ENCODE measurements at regions not wholly inside any gene's neighbourhood (a gene's known extent, or its start where the extent isn't known, plus 50 kb on each side); places are given as distances from the start of the nearest gene placed in this dataset.

DNA sequence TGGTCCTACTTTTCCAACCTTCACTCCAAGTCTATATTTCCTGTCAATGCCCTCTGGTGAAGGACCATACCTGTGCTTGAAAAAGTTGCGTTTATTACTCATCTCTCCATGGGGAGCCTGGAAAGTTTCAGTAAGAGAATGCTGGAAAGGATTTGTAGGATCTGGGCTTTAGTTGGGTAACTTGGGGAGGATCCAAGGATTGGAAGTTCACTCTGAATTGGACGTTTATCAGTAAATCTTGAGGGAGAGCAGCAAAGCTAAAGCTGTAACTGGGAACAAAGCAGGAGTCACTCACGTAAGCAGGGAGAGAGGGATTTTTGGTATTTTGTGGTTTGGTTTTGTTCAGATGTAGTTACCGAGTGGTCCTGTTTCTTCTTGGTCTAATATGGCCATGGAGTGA is 51.4 kb upstream of the NPVF start:
- peaks cover 4% of the 10 kb centered on the region for H3K4me1 Mint-ChIP-seq
- H3K36me3 Mint-ChIP-seq: no peaks in the 10 kb centered on the region
- no peak overlapping the region for H3K4me3 Mint-ChIP-seq
- POLR2A ChIA-PET: no interaction called here
- DNase-seq (no peak), ATAC-seq (ENCODE audit: low read depth) (no peak)
- H3K9me3 Mint-ChIP-seq: no peaks in the 10 kb centered on the region
- peaks cover 29% of the 10 kb centered on the region for H3K27me3 Mint-ChIP-seq
- H3K27ac Mint-ChIP-seq: no peak overlapping the region

DNA sequence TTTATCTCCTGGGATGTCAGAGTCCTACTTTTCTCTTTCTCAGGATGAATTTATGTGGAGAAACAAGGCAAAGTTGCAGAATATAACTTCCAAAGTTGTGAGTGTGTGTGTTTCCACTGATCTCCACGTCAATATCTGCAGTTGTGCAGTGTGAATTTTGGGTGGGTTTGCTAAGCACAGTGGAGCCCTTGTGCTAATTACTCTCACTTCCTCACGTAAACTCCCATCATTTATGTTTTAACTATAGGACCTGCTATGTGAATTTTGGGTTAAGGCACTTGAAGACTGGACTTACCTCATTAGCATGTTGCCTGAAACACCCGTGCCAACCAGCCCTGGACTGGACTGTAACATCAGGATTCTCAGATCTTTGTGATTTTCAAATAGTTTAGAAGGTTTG is 51.9 kb upstream of the NPVF start:
- POLR2A ChIA-PET: no interaction called here
- Mint-ChIP-seq H3K4me1 (peaks cover 4% of the 10 kb centered on the region), H3K9me3 (no peaks in the 10 kb centered on the region), H3K4me3 (no peak overlapping the region), H3K27me3 (peaks cover 26% of the 10 kb centered on the region), H3K36me3 (no peaks in the 10 kb centered on the region), H3K27ac (no peak overlapping the region)
- no peak for ATAC-seq (ENCODE audit: low read depth)
- DNase-seq: no peak

- POLR2A ChIA-PET: no interaction called here
- ATAC-seq (ENCODE audit: low read depth): no peak
- Mint-ChIP-seq H3K27me3 (peaks cover 29% of the 10 kb centered on the region), H3K9me3 (no peaks in the 10 kb centered on the region), H3K4me1 (peaks cover 4% of the 10 kb centered on the region), H3K4me3 (no peak overlapping the region), H3K27ac (no peak overlapping the region), H3K36me3 (no peaks in the 10 kb centered on the region)
- no peak for DNase-seq
Observed at GRCh38 chr7:25282194-25282593, 53.9 kb upstream of the NPVF start.

GRCh38 chr7:25286756-25287155 is 58.5 kb upstream of the NPVF start:
- ATAC-seq (ENCODE audit: low read depth) (no peak), DNase-seq (no peak)
- Mint-ChIP-seq H3K36me3 (no peaks in the 10 kb centered on the region), H3K9me3 (no peaks in the 10 kb centered on the region), H3K4me3 (no peak overlapping the region), H3K27ac (no peak overlapping the region), H3K4me1 (no peaks in the 10 kb centered on the region), H3K27me3 (peaks cover 19% of the 10 kb centered on the region)
- POLR2A ChIA-PET: no interaction called here

DNA sequence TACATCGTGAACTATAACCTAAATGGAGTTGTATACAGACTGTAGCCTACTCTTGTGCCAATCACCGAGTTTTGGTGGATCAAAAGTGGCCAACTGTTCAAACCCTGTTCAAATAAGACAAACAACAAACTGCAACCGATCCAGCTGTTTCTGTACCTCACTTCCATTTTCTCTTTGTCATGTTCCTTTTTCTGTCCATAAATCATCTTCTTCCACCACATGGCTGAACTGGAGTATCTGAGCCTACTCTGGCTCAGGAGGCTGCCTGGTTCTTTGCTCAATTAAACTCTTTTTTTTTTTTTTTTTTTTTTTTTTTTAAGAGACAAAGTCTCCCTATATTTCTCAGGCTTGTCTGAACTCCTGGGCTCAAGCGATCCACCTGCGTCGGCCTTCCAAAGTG is 59.0 kb upstream of the NPVF start:
- POLR2A ChIA-PET: no interaction called here
- Mint-ChIP-seq H3K9me3 (no peaks in the 10 kb centered on the region), H3K4me1 (no peaks in the 10 kb centered on the region), H3K4me3 (no peak overlapping the region), H3K27me3 (peaks cover 19% of the 10 kb centered on the region), H3K27ac (no peak overlapping the region), H3K36me3 (no peaks in the 10 kb centered on the region)
- no peak for DNase-seq
- no peak for ATAC-seq (ENCODE audit: low read depth)

DNA sequence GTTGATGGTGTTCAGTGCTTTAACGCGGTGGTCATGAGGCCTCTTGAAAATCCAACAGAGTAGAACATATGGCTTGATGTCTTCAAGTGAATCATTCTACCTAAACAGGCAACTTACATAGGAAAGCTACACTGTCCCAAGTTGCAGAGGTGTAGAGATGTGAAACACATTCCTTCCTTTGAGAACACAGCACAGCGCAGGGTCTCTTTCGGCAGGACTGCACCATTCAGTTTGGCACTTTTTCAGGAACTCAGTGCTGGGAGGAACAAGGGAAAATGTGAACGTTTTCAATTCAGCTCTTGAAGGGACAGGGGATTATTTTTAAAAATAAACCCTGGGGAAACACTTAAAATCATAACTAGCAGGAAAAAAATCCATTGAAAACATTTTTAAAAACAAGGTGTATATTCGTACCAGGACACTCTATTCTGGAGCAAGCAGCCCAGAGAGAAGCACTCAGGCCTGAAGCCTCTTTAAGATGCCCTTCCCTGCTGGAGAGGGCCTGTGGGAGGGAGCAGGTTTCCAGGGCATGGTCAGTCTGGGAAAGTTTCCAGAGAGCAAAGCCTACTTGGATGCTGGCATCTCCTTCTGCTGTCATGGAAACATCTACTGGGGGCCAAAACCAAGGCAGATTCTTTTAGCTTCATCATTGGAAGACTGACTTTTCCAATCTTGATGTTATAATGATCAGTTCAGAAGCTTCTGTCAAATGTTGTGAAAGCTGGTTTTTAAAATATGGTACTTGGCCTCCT is 60.4 kb upstream of the NPVF start:
- ATAC-seq (ENCODE audit: low read depth): no peak
- Mint-ChIP-seq H3K4me1 (no peaks in the 10 kb centered on the region), H3K27me3 (peaks cover 12% of the 10 kb centered on the region), H3K36me3 (no peaks in the 10 kb centered on the region), H3K4me3 (no peak overlapping the region), H3K27ac (no peak overlapping the region), H3K9me3 (no peaks in the 10 kb centered on the region)
- POLR2A ChIA-PET: no interaction called here
- DNase-seq: no peak

DNA sequence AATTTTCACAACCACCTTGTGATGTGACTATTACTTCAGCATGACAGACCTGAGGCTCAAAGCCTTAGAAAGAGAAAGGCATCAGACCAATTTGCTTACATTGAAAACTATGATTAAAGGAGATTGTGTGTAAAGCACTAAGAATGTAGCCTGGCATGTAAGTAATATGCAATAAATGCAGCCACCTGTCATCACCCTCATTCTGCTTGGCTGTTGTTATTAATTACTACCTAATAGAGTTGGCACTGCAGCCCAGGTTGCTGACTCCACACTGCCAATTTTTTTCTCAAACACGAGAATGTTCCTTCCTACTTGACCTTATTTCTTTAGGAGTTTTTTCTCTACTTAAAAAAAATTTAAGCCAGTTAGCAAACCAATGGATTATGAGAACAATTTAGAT is 61.2 kb upstream of the NPVF start:
- POLR2A ChIA-PET: no interaction called here
- Mint-ChIP-seq H3K27me3 (peaks cover 7% of the 10 kb centered on the region), H3K4me3 (no peak overlapping the region), H3K9me3 (no peaks in the 10 kb centered on the region), H3K36me3 (no peaks in the 10 kb centered on the region), H3K4me1 (no peaks in the 10 kb centered on the region), H3K27ac (no peak overlapping the region)
- DNase-seq (no peak), ATAC-seq (ENCODE audit: low read depth) (no peak)

DNA sequence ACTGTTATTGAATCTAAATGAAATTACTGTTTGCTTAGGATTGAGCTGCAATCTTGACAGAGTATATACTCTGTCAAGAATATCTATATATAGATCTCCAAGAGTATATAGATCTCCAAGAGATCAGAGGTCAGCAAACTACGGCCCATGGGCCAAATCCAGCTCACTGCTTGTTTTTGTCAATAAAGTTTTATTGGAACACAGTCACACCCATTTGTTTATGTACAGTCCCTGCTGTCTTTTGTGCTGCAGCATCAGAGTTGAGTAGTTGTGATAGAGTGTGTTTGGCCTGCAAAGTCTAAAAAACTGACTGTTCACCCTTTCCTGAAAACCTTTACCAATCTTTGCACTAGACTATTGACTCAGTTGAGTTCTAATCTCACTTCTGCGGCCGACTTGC is 66.3 kb upstream of the NPVF start:
- no peaks in the 10 kb centered on the region for H3K9me3 Mint-ChIP-seq
- no peak overlapping the region for H3K27ac Mint-ChIP-seq
- no peak overlapping the region for H3K4me3 Mint-ChIP-seq
- no peaks in the 10 kb centered on the region for H3K4me1 Mint-ChIP-seq
- H3K27me3 Mint-ChIP-seq: peaks cover 4% of the 10 kb centered on the region
- no peaks in the 10 kb centered on the region for H3K36me3 Mint-ChIP-seq
- DNase-seq: no peak
- no peak for ATAC-seq (ENCODE audit: low read depth)
- POLR2A ChIA-PET: no interaction called here

DNA sequence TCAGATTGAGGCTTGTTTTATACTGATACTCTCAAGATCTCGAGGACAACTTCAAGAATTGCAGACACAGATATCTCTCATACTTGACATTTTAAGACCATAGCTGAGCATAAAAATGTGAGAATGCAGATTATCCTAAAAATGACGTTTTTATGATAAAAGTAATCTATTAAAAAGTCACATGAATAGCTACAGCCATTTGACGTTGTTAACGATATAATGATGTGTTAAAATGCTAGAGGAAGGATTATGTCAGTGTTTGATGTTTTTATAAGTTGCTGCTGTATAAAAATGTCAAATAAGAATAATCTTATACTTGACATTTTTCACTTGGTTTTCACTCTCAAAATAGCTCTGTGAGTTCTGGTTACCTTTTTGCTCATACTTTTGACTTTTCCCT is 67.1 kb upstream of the NPVF start:
- H3K4me3 Mint-ChIP-seq: no peak overlapping the region
- H3K27ac Mint-ChIP-seq: no peak overlapping the region
- H3K9me3 Mint-ChIP-seq: no peaks in the 10 kb centered on the region
- H3K4me1 Mint-ChIP-seq: no peaks in the 10 kb centered on the region
- H3K36me3 Mint-ChIP-seq: no peaks in the 10 kb centered on the region
- DNase-seq: no peak
- H3K27me3 Mint-ChIP-seq: peaks cover 4% of the 10 kb centered on the region
- POLR2A ChIA-PET: no interaction called here
- no peak for ATAC-seq (ENCODE audit: low read depth)

DNA sequence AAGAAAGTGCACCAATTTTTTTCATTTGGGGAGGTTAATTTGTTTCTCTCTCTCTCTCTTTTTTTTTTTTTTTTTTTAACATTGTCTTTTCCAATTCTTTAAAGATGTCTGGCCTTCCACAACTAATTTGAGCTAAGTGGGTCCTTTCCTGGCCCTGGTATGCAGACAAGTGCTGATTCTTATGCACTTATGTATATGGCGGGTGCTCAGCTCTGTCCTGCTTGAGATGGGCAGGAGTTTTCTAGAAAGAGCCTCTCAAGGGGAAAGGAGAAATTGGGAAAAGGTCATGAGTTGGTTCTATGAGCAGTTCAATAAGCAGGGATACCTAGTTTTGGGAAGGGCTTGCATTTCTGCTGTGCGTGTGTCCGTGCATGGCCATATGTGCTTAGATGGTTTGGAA is 67.8 kb upstream of the NPVF start:
- no peak for DNase-seq
- H3K9me3 Mint-ChIP-seq: no peaks in the 10 kb centered on the region
- no peak for ATAC-seq (ENCODE audit: low read depth)
- H3K4me1 Mint-ChIP-seq: no peaks in the 10 kb centered on the region
- POLR2A ChIA-PET: no interaction called here
- no peaks in the 10 kb centered on the region for H3K36me3 Mint-ChIP-seq
- no peak overlapping the region for H3K4me3 Mint-ChIP-seq
- H3K27ac Mint-ChIP-seq: no peak overlapping the region
- H3K27me3 Mint-ChIP-seq: peaks cover 4% of the 10 kb centered on the region

DNA sequence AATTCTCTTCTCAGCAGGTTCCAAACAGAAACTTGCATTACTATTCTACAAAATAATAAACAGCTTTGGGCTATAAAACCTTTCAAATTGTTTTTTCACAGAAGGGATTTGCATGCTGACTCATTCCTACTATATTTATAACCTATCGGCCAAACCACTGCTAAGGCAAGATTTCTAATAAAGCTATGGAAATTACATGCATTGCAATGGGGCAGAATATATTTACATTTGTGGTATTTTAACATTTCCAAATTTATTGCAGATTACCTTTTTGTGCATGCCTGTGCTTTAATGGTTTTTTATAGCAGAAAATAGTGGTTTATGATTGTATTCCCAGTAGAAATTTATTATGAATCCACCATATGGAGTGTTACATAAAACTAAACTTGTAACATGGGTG is 69.0 kb upstream of the NPVF start:
- H3K27ac Mint-ChIP-seq: no peak overlapping the region

DNA sequence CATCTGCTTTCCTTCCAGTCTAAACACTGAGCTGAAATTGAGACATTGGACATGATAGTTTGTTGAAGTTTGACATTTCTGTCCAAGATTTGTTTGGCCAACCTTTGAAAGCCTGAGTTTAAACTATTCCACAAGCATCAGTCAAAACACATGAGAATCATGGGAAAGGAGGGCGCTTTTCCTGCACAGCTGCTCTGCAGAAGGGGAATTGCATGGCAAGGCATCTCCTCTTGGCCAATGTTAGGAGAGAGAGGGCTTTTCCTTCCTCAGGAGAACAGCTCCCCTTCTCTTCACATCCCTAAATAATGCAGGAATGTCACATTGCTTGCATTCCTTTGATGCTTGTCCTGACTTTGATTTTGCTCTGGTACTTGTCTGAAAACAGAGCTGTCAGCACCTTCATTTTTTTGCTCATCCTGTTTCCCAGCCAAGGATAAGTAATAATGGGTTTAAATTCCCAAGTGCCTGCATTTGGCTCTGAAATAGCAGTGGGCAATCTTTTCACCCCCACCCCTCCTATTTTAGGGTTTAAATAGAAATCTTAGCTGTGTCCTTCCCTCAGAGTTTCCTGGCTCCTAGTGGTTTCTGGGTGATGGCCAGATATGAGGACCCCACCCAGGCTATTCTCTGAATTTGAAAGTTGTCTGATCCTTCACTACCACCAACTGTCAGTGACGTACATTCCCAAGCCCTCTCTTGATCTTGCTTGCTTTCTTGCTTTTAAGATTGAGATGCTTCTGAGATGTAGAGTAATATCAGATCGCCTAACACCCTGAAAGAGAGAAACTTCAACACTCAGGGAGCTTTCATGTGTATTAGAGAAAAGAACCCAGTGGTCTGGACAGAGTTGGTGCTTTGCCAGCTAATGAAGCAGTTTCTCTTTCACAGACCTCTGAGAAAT is 75.2 kb upstream of the NPVF start:
- H3K9me3 Mint-ChIP-seq: no peaks in the 10 kb centered on the region
- no peak for DNase-seq

More for the DNA sequence above, 69.0 kb upstream of the NPVF start:
- DNase-seq: no peak
- H3K4me3 Mint-ChIP-seq: no peak overlapping the region
- POLR2A ChIA-PET: no interaction called here
- no peaks in the 10 kb centered on the region for H3K36me3 Mint-ChIP-seq
- no peak for ATAC-seq (ENCODE audit: low read depth)
- H3K4me1 Mint-ChIP-seq: no peaks in the 10 kb centered on the region
- no peaks in the 10 kb centered on the region for H3K9me3 Mint-ChIP-seq
- peaks cover 9% of the 10 kb centered on the region for H3K27me3 Mint-ChIP-seq

GRCh38 chr7:25304691-25305090 is 76.4 kb upstream of the NPVF start:
- H3K36me3 Mint-ChIP-seq: no peaks in the 10 kb centered on the region
- POLR2A ChIA-PET: no interaction called here

More for the DNA sequence above, 75.2 kb upstream of the NPVF start:
- H3K4me1 Mint-ChIP-seq: no peaks in the 10 kb centered on the region
- POLR2A ChIA-PET: no interaction called here
- H3K4me3 Mint-ChIP-seq: no peak overlapping the region
- H3K27ac Mint-ChIP-seq: no peak overlapping the region
- ATAC-seq (ENCODE audit: low read depth): no peak
- H3K27me3 Mint-ChIP-seq: peaks cover 18% of the 10 kb centered on the region
- no peaks in the 10 kb centered on the region for H3K36me3 Mint-ChIP-seq

DNA sequence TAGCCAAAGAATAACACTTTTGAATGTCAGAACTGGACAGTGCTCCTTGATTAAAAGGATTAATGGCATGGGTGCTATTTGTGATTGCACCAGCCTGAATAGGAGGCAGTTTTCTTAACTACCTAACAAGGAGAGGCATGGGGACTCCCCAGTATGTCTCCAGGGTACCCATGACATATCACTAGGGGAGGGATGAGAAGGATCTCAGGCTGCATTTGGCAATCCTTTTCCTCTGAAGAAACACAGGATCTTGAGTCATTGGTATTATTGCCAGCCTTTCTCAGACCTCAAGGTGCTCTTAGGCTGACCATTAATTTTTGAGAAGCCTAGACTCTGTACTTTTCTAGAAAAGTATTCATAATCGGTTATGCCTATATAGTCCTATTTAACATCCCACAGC is 77.5 kb upstream of the NPVF start:
- no peak for ATAC-seq (ENCODE audit: low read depth)
- H3K4me1 Mint-ChIP-seq: no peaks in the 10 kb centered on the region
- H3K36me3 Mint-ChIP-seq: no peaks in the 10 kb centered on the region
- peaks cover 18% of the 10 kb centered on the region for H3K27me3 Mint-ChIP-seq
- no peak overlapping the region for H3K4me3 Mint-ChIP-seq
- POLR2A ChIA-PET: no interaction called here
- H3K9me3 Mint-ChIP-seq: no peaks in the 10 kb centered on the region
- no peak for DNase-seq
- no peak overlapping the region for H3K27ac Mint-ChIP-seq

More at GRCh38 chr7:25304691-25305090, 76.4 kb upstream of the NPVF start:
- H3K4me1 Mint-ChIP-seq: no peaks in the 10 kb centered on the region
- H3K9me3 Mint-ChIP-seq: no peaks in the 10 kb centered on the region
- no peak overlapping the region for H3K27ac Mint-ChIP-seq
- ATAC-seq (ENCODE audit: low read depth): no peak
- DNase-seq: no peak
- peaks cover 18% of the 10 kb centered on the region for H3K27me3 Mint-ChIP-seq
- H3K4me3 Mint-ChIP-seq: no peak overlapping the region

Data from activated naive CD8-positive, alpha-beta T cell treated with anti-CD3 and anti-CD28 coated beads, Interleukin-2, amount 10 ng/mL, durations not matched to agents 7 days and 5 days (primary cell).